ENCODE measurements at regions not wholly inside any gene's neighbourhood (a gene's known extent, or its start where the extent isn't known, plus 50 kb on each side); places are given as distances from the start of the nearest gene placed in this dataset.

- TF ChIP-seq, protein P1, sequence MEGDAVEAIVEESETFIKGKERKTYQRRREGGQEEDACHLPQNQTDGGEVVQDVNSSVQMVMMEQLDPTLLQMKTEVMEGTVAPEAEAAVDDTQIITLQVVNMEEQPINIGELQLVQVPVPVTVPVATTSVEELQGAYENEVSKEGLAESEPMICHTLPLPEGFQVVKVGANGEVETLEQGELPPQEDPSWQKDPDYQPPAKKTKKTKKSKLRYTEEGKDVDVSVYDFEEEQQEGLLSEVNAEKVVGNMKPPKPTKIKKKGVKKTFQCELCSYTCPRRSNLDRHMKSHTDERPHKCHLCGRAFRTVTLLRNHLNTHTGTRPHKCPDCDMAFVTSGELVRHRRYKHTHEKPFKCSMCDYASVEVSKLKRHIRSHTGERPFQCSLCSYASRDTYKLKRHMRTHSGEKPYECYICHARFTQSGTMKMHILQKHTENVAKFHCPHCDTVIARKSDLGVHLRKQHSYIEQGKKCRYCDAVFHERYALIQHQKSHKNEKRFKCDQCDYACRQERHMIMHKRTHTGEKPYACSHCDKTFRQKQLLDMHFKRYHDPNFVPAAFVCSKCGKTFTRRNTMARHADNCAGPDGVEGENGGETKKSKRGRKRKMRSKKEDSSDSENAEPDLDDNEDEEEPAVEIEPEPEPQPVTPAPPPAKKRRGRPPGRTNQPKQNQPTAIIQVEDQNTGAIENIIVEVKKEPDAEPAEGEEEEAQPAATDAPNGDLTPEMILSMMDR (IDR thresholded peaks at IDR 0.05): no peak
- no peak for TF ChIP-seq ZFX (IDR thresholded peaks at IDR 0.05; ENCODE audit: borderline replicate concordance)
These were observed 207.0 kb upstream of the ZMIZ1 start for GRCh38 chr10:78861529-78862327.

Measured in 22Rv1 (cell line).